HEK293T (cell line): ENCODE measurements at regions not wholly inside any gene's neighbourhood (a gene's known extent, or its start where the extent isn't known, plus 50 kb on each side); places are given as distances from the start of the nearest gene placed in this dataset.
A peak's percentile ranks its signal among the peaks of the same experiment; 100 is the strongest.
"Not testable (repeated sequence)": the region's sequence is repeated elsewhere in the genome, so short reads cannot be mapped to it uniquely, and the experiment has no call there.

Source experiments
- CTCF ChIA-PET: fragments of 350-600 bp; formaldehyde crosslinking; extraction: SDS; loops from one replicate; lab custom pipeline; 2021; ENCODE audit warnings: antibody characterized with exemption, inconsistent platforms; lab: Yijun Ruan, JAX
- POLR2A ChIA-PET: fragments of 350-600 bp; formaldehyde crosslinking; extraction: SDS; loops from one replicate; lab custom pipeline; 2020; ENCODE audit warnings: antibody characterized with exemption, inconsistent platforms; lab: Yijun Ruan, JAX
- DNase-seq: peaks from one replicate; pipeline ENCODE4 v3.0.0; 2012; ENCODE audit warnings: mixed read lengths; ENCODE audit errors: extremely low spot score
- ARNT ChIP-seq: fragments of 450-650 bp; IDR thresholded peaks from 2 replicates; pipeline ENCODE4 v1.6.1; 2017; ENCODE audit warnings: mild to moderate bottlenecking
- BHLHE40 ChIP-seq: fragments of 450-650 bp; IDR thresholded peaks from 2 replicates; pipeline ENCODE4 v1.6.1; 2016; ENCODE audit warnings: mild to moderate bottlenecking, moderate library complexity, borderline replicate concordance
- CTBP1 ChIP-seq: fragments of 450-650 bp; IDR thresholded peaks from 2 replicates; pipeline ENCODE4 v1.6.1; 2016; ENCODE audit warnings: borderline replicate concordance
- ELF4 ChIP-seq: fragments of 450-650 bp; IDR thresholded peaks from 2 replicates; pipeline ENCODE4 v1.6.1; 2017; ENCODE audit warnings: antibody characterized with exemption
- FOXA1 ChIP-seq: fragments of 450-650 bp; IDR thresholded peaks from 2 replicates; pipeline ENCODE4 v1.6.1; 2016; ENCODE audit warnings: mild to moderate bottlenecking
- FOXK2 ChIP-seq: fragments of 450-650 bp; IDR thresholded peaks from 2 replicates; pipeline ENCODE4 v1.6.1; 2016; ENCODE audit warnings: mild to moderate bottlenecking
- FOXM1 ChIP-seq: fragments of 450-650 bp; IDR thresholded peaks from 2 replicates; pipeline ENCODE4 v1.6.1; 2017; ENCODE audit warnings: mild to moderate bottlenecking, borderline replicate concordance
- HDGF ChIP-seq: fragments of 450-650 bp; IDR thresholded peaks from 2 replicates; pipeline ENCODE4 v1.6.1; 2017; ENCODE audit warnings: antibody characterized with exemption, borderline replicate concordance
- L3MBTL2 ChIP-seq: fragments of 450-650 bp; conservative IDR thresholded peaks from 2 replicates; pipeline ENCODE4 v1.6.1; 2016; ENCODE audit warnings: mild to moderate bottlenecking
- LEF1 ChIP-seq: fragments of 450-650 bp; IDR thresholded peaks from 2 replicates; pipeline ENCODE4 v1.6.1; 2017; ENCODE audit warnings: mild to moderate bottlenecking, borderline replicate concordance
- NFRKB ChIP-seq: fragments of 450-650 bp; IDR thresholded peaks from 2 replicates; pipeline ENCODE4 v1.6.1; 2016; ENCODE audit warnings: mild to moderate bottlenecking, moderate library complexity
- PKNOX1 ChIP-seq: fragments of 450-650 bp; IDR thresholded peaks from 2 replicates; pipeline ENCODE4 v1.6.1; 2016
- SP1 ChIP-seq: fragments of 450-650 bp; IDR thresholded peaks from 2 replicates; pipeline ENCODE4 v1.6.1; 2017
- SUZ12 ChIP-seq: fragments of 450-650 bp; IDR thresholded peaks from 2 replicates; pipeline ENCODE4 v1.6.1; 2016; ENCODE audit warnings: mild to moderate bottlenecking
- TARDBP ChIP-seq: fragments of 450-650 bp; IDR thresholded peaks from 2 replicates; pipeline ENCODE4 v1.6.1; 2016
- ZNF384 ChIP-seq: fragments of 450-650 bp; IDR thresholded peaks from 2 replicates; pipeline ENCODE4 v1.6.1; 2016

GRCh38 chr5:83864652-83865051 is 144.0 kb upstream of the HAPLN1 start:
- no peak for TF ChIP-seq ELF4
- TF ChIP-seq CTBP1: no peak
- TF ChIP-seq SP1: no peak
- no peak for TF ChIP-seq TARDBP
- no peak for TF ChIP-seq SUZ12
- TF ChIP-seq L3MBTL2: no peak
- TF ChIP-seq ZNF384: no peak
- TF ChIP-seq BHLHE40: no peak
- no peak for TF ChIP-seq NFRKB
- TF ChIP-seq PKNOX1: no peak
- no peak for TF ChIP-seq HDGF
- no peak for TF ChIP-seq FOXK2
- TF ChIP-seq LEF1: no peak
- no peak for TF ChIP-seq ARNT
- TF ChIP-seq FOXM1: no peak
- no peak for TF ChIP-seq FOXA1
- CTCF ChIA-PET: no interaction called here
- POLR2A ChIA-PET: no interaction called here
- no peak for DNase-seq

- TF ChIP-seq HDGF (no peak), TARDBP (no peak), SP1 (no peak), FOXM1 (no peak), L3MBTL2 (no peak), SUZ12 (no peak), BHLHE40 (no peak), ZNF384 (no peak), NFRKB (no peak), LEF1 (no peak), CTBP1 (no peak), FOXK2 (no peak), ARNT (no peak), PKNOX1 (no peak)
- ChIA-PET CTCF (no interaction called here), POLR2A (no interaction called here)
- no peak for DNase-seq
Observed at GRCh38 chr5:83857341-83857740, 136.7 kb upstream of the HAPLN1 start.

GRCh38 chr5:83856881-83857280 is 136.2 kb upstream of the HAPLN1 start:
- no peak for DNase-seq
- ChIA-PET CTCF (no interaction called here), POLR2A (no interaction called here)
- no peak for TF ChIP-seq CTBP1
- no peak for TF ChIP-seq FOXK2
- TF ChIP-seq FOXA1: no peak
- TF ChIP-seq LEF1: no peak
- TF ChIP-seq ZNF384: no peak
- TF ChIP-seq L3MBTL2: no peak
- TF ChIP-seq NFRKB: no peak
- no peak for TF ChIP-seq SP1

- CTCF ChIA-PET, DNase-seq, POLR2A ChIA-PET: not testable (repeated sequence)
Observed at GRCh38 chr5:83850412-83850811, 129.8 kb upstream of the HAPLN1 start.

GRCh38 chr5:83848941-83849340 is 128.3 kb upstream of the HAPLN1 start:
- no peak for TF ChIP-seq LEF1
- no peak for TF ChIP-seq FOXA1
- ChIA-PET POLR2A (no interaction called here), CTCF (no interaction called here)
- DNase-seq: no peak

GRCh38 chr5:83846624-83847350 is 126.1 kb upstream of the HAPLN1 start:
- ChIA-PET CTCF (no interaction called here), POLR2A (no interaction called here)
- no peak for TF ChIP-seq FOXM1
- TF ChIP-seq PKNOX1: 0 out of 2 replicates have a peak, but pooled peaks have one; percentile 5
- no peak for DNase-seq

GRCh38 chr5:83844449-83845068 is 123.9 kb upstream of the HAPLN1 start:
- DNase-seq: no peak
- TF ChIP-seq TARDBP (no peak), SUZ12 (no peak), PKNOX1 (no peak), HDGF (no peak), ZNF384 (no peak), FOXA1 (no peak), FOXK2 (no peak), LEF1 (no peak), FOXM1 (no peak), L3MBTL2 (no peak)
- CTCF ChIA-PET: no interaction called here
- POLR2A ChIA-PET: no interaction called here
